Keratinocyte (primary cell): ENCODE measurements at regions not wholly inside any gene's neighbourhood (a gene's known extent, or its start where the extent isn't known, plus 50 kb on each side); places are given as distances from the start of the nearest gene placed in this dataset.

Source experiments
- DNase-seq: peaks from one replicate; pipeline ENCODE4 v3.0.0-alpha.2; 2011; ENCODE audit warnings: low read depth, missing footprints, low spot score
- FAIRE-seq: peaks from 2 replicates; lab custom pipeline; 2011; peaks lifted over from hg19 to GRCh38; lab: Jason Lieb, UNC
- H2AFZ ChIP-seq: 2 replicates; pipeline ENCODE4 v1.6.0; 2012; ENCODE audit warnings: low read length, control low read depth, inconsistent platforms; ENCODE audit not compliant: control insufficient read depth
- H3K27ac ChIP-seq: 2 replicates; pipeline ENCODE4 v1.5.1; 2011; ENCODE audit warnings: low read length; ENCODE audit not compliant: control insufficient read depth, insufficient read depth
- H3K27me3 ChIP-seq: 3 replicates; pipeline ENCODE4 v1.6.0; 2011; ENCODE audit warnings: low read length; ENCODE audit not compliant: control insufficient read depth, insufficient read depth; ENCODE audit errors: extremely low read depth
- H3K36me3 ChIP-seq, 2 experiments: 2 replicates in 1 of 2; 3 replicates in 1 of 2; pipeline ENCODE4 v1.5.1; 2011; ENCODE audit warnings: low read length in 2 of 2, mild to moderate bottlenecking in 1 of 2; ENCODE audit not compliant: control insufficient read depth in 2 of 2, insufficient read depth in 2 of 2; ENCODE audit errors: extremely low read depth in 1 of 2
- H3K4me1 ChIP-seq: 3 replicates; pipeline ENCODE4 v1.5.1; 2011; ENCODE audit warnings: low read length; ENCODE audit not compliant: control insufficient read depth, insufficient read depth; ENCODE audit errors: extremely low read depth
- H3K4me2 ChIP-seq: 3 replicates; pipeline ENCODE4 v1.6.0; 2011; ENCODE audit warnings: low read depth, low read length; ENCODE audit not compliant: control insufficient read depth, insufficient read depth; ENCODE audit errors: extremely low read depth
- H3K4me3 ChIP-seq, 3 experiments: fragments of 200-600 bp in 1 of 3; sonication (generic) in 1 of 3; 2 replicates in 2 of 3; 3 replicates in 1 of 3; pipeline ENCODE4 v1.5.1; 2011 to 2016; ENCODE audit warnings: low read length in 3 of 3, mild to moderate bottlenecking in 3 of 3, control low read depth in 2 of 3, inconsistent platforms in 1 of 3, low read depth in 1 of 3, mixed read lengths in 1 of 3, mixed run types in 1 of 3, moderate library complexity in 1 of 3; ENCODE audit not compliant: control insufficient read depth in 2 of 3, insufficient read depth in 2 of 3; ENCODE audit errors: extremely low read depth in 1 of 3
- H3K79me2 ChIP-seq: 2 replicates; pipeline ENCODE4 v1.6.0; 2012; ENCODE audit warnings: low read length; ENCODE audit not compliant: control insufficient read depth, insufficient read depth
- H3K9ac ChIP-seq: 3 replicates; pipeline ENCODE4 v1.6.0; 2011; ENCODE audit warnings: low read length; ENCODE audit not compliant: control insufficient read depth, insufficient read depth; ENCODE audit errors: extremely low read depth
- H3K9me1 ChIP-seq: 3 replicates; pipeline ENCODE4 v1.6.0; 2011; ENCODE audit warnings: low read length; ENCODE audit not compliant: control insufficient read depth, insufficient read depth; ENCODE audit errors: extremely low read depth
- H3K9me3 ChIP-seq: 2 replicates; pipeline ENCODE4 v1.5.1; 2012; ENCODE audit warnings: low read depth, low read length; ENCODE audit not compliant: control insufficient read depth
- H4K20me1 ChIP-seq: 3 replicates; pipeline ENCODE4 v1.6.0; 2011; ENCODE audit warnings: low read length; ENCODE audit not compliant: control insufficient read depth, insufficient read depth; ENCODE audit errors: extremely low read depth
- CTCF ChIP-seq, 3 experiments: IDR thresholded peaks in 1 of 3; conservative IDR thresholded peaks in 1 of 3; optimal IDR thresholded peaks in 1 of 3; 2 replicates in 2 of 3; 3 replicates in 1 of 3; pipeline versions ENCODE3 to v1.5.1; 2011; ENCODE audit warnings: low read length in 3 of 3, mild to moderate bottlenecking in 3 of 3, moderate library complexity in 2 of 3, control low read depth in 1 of 3, inconsistent platforms in 1 of 3; ENCODE audit not compliant: insufficient read depth in 2 of 3; ENCODE audit errors: extremely low read depth in 1 of 3
- EZH2 ChIP-seq: IDR thresholded peaks from one replicate; pipeline ENCODE4 v1.6.1; 2012; ENCODE audit warnings: inconsistent platforms, mild to moderate bottlenecking, low read length, moderate library complexity
- dilution Hi-C: fragments of 300-500 bp; cut with MboI; formaldehyde crosslinking; loops from one replicate; pipeline ENCODE4 v1.7.0; 2020; ENCODE audit warnings: low sequenced_read_pairs; ENCODE audit not compliant: extremely low pct_ligation_motif_present

- H2AFZ ChIP-seq: no peak overlapping the region
- no peak for FAIRE-seq
- dilution Hi-C loops: no loop called here
Measured at GRCh38 chr4:19735012-19735411, 516.7 kb upstream of the SLIT2 start.

GRCh38 chr4:19729886-19730651 lies 521.6 kb upstream of the SLIT2 start:
- no peak overlapping the region for H3K4me3 ChIP-seq
- no peak overlapping the region for H3K4me2 ChIP-seq
- DNase-seq (no peak), FAIRE-seq (no peak)
- H3K4me1 ChIP-seq: no peaks in the 10 kb centered on the region
- no peak overlapping the region for H3K27ac ChIP-seq
- no peak overlapping the region for H3K9ac ChIP-seq
- TF ChIP-seq EZH2 (no peak), CTCF (optimal IDR thresholded peaks at IDR 0.05 in 1 of 3, IDR thresholded peaks at IDR 0.05 in 1 of 3, conservative IDR thresholded peaks at IDR 0.05 in 1 of 3; ENCODE audit: extremely low read depth in 1 of 3, insufficient read depth in 2 of 3, low read length in 3 of 3) (no peak)
- dilution Hi-C loops: no loop called here
- no peak overlapping the region for H2AFZ ChIP-seq
- H4K20me1 ChIP-seq: no peaks in the 10 kb centered on the region
- H3K9me1 ChIP-seq: no peaks in the 10 kb centered on the region
- H3K79me2 ChIP-seq: no peaks in the 10 kb centered on the region
- H3K9me3 ChIP-seq: no peaks in the 10 kb centered on the region
- no peaks in the 10 kb centered on the region for H3K36me3 ChIP-seq
- no peaks in the 10 kb centered on the region for H3K27me3 ChIP-seq

More at GRCh38 chr4:19735012-19735411, 516.7 kb upstream of the SLIT2 start:
- Histone ChIP-seq H3K36me3 (no peaks in the 10 kb centered on the region), H3K9me3 (no peaks in the 10 kb centered on the region), H3K27me3 (no peaks in the 10 kb centered on the region), H3K9ac (no peak overlapping the region), H3K4me2 (no peak overlapping the region), H3K4me1 (peaks cover 8% of the 10 kb centered on the region), H4K20me1 (no peaks in the 10 kb centered on the region), H3K9me1 (no peaks in the 10 kb centered on the region), H3K27ac (no peak overlapping the region), H3K4me3 (no peak overlapping the region), H3K79me2 (no peaks in the 10 kb centered on the region)
- no peak for DNase-seq
- TF ChIP-seq EZH2: no peak
- TF ChIP-seq CTCF (optimal IDR thresholded peaks at IDR 0.05 in 1 of 3, IDR thresholded peaks at IDR 0.05 in 1 of 3, conservative IDR thresholded peaks at IDR 0.05 in 1 of 3; ENCODE audit: extremely low read depth in 1 of 3, insufficient read depth in 2 of 3, low read length in 3 of 3): no peak
